ENCODE measurements at regions not wholly inside any gene's neighbourhood (a gene's known extent, or its start where the extent isn't known, plus 50 kb on each side); places are given as distances from the start of the nearest gene placed in this dataset.

- no peak for DNase-seq
Observed at GRCh38 chr2:121123268-121123667, 161.7 kb downstream of the TFCP2L1 start.

GRCh38 chr2:121124330-121124729, 160.7 kb downstream of the TFCP2L1 start:
- DNase-seq = no peak

GRCh38 chr2:121125350-121125749, 159.7 kb downstream of the TFCP2L1 start:
- DNase-seq = no peak

GRCh38 chr2:121128741-121129659, 156.0 kb downstream of the TFCP2L1 start:
- DNase-seq = peak; percentile 80

- peak; percentile 43 for DNase-seq
Observed at GRCh38 chr2:121129692-121130091, 155.3 kb downstream of the TFCP2L1 start.

- peak; percentile 87 for DNase-seq
Observed at GRCh38 chr2:121130301-121130850, 154.6 kb downstream of the TFCP2L1 start.

GRCh38 chr2:121131375-121131774, 153.6 kb downstream of the TFCP2L1 start:
- no peak for DNase-seq

- DNase-seq = no peak
Observed at GRCh38 chr2:121132054-121132761, 152.8 kb downstream of the TFCP2L1 start.

GRCh38 chr2:121132762-121133107, 152.3 kb downstream of the TFCP2L1 start:
- no peak for DNase-seq

GRCh38 chr2:121133551-121134319, 151.3 kb downstream of the TFCP2L1 start:
- DNase-seq = no peak

- no peak for DNase-seq
Observed at GRCh38 chr2:121134728-121135127, 150.3 kb downstream of the TFCP2L1 start.

- DNase-seq = no peak
Observed at GRCh38 chr2:121135168-121135853, 149.7 kb downstream of the TFCP2L1 start.

GRCh38 chr2:121136323-121136722, 148.7 kb downstream of the TFCP2L1 start:
- peak; percentile 38 for DNase-seq

GRCh38 chr2:121137571-121137970, 147.4 kb downstream of the TFCP2L1 start:
- DNase-seq = no peak

GRCh38 chr2:121140734-121141133, 144.3 kb downstream of the TFCP2L1 start:
- no peak for DNase-seq

GRCh38 chr2:121142452-121142851, 142.6 kb downstream of the TFCP2L1 start:
- no peak for DNase-seq

- DNase-seq = peak; percentile 55
Observed at GRCh38 chr2:121144111-121144510, 140.9 kb downstream of the TFCP2L1 start.

GRCh38 chr2:121146630-121147029, 138.4 kb downstream of the TFCP2L1 start:
- DNase-seq = no peak

- DNase-seq = no peak
Observed at GRCh38 chr2:121147766-121148165, 137.2 kb downstream of the TFCP2L1 start.

GRCh38 chr2:121148481-121148880, 136.5 kb downstream of the TFCP2L1 start:
- no peak for DNase-seq

GRCh38 chr2:121149384-121149783, 135.6 kb downstream of the TFCP2L1 start:
- no peak for DNase-seq

- DNase-seq = no peak
Observed at GRCh38 chr2:121150126-121150525, 134.9 kb downstream of the TFCP2L1 start.
